RKO (cell line): ENCODE measurements at regions not wholly inside any gene's neighbourhood (a gene's known extent, or its start where the extent isn't known, plus 50 kb on each side); places are given as distances from the start of the nearest gene placed in this dataset.
"Not testable (repeated sequence)": the region's sequence is repeated elsewhere in the genome, so short reads cannot be mapped to it uniquely, and the experiment has no call there.

Experiments
- DNase-seq: peaks from one replicate; pipeline ENCODE4 v3.0.0-alpha.2; 2016; ENCODE audit warnings: low spot score

GRCh38 chr7:145462463-145462862 is 626.6 kb upstream of the TPK1 start:
- DNase-seq: no peak

GRCh38 chr7:145434811-145435210 is 599.0 kb upstream of the TPK1 start:
- DNase-seq: no peak

GRCh38 chr7:145431834-145432233 is 596.0 kb upstream of the TPK1 start:
- no peak for DNase-seq

- not testable (repeated sequence) for DNase-seq
Measured at GRCh38 chr7:145418481-145418880, 582.6 kb upstream of the TPK1 start.

GRCh38 chr7:145411066-145411465 is 575.2 kb upstream of the TPK1 start:
- no peak for DNase-seq

- DNase-seq: no peak
Measured at GRCh38 chr7:145398758-145399157, 562.9 kb upstream of the TPK1 start.

GRCh38 chr7:145394126-145394525 is 558.3 kb upstream of the TPK1 start:
- DNase-seq: no peak

- no peak for DNase-seq
Measured at GRCh38 chr7:145382762-145383161, 546.9 kb upstream of the TPK1 start.

- no peak for DNase-seq
Measured at GRCh38 chr7:145378197-145378596, 542.3 kb upstream of the TPK1 start.

- DNase-seq: no peak
Measured at GRCh38 chr7:145360511-145361100, 524.8 kb upstream of the TPK1 start.

- no peak for DNase-seq
Measured at GRCh38 chr7:145350334-145350733, 514.5 kb upstream of the TPK1 start.

GRCh38 chr7:145349452-145349851 is 513.6 kb upstream of the TPK1 start:
- DNase-seq: not testable (repeated sequence)

GRCh38 chr7:145347271-145347670 is 511.4 kb upstream of the TPK1 start:
- no peak for DNase-seq

GRCh38 chr7:145339319-145339718 is 503.5 kb upstream of the TPK1 start:
- no peak for DNase-seq

GRCh38 chr7:145331522-145331921 is 495.7 kb upstream of the TPK1 start:
- no peak for DNase-seq

- DNase-seq: no peak
Measured at GRCh38 chr7:145331076-145331475, 495.2 kb upstream of the TPK1 start.

GRCh38 chr7:145327646-145328045 is 491.8 kb upstream of the TPK1 start:
- DNase-seq: no peak

GRCh38 chr7:145324081-145324480 is 488.2 kb upstream of the TPK1 start:
- DNase-seq: no peak

- DNase-seq: no peak
Measured at GRCh38 chr7:145313551-145313950, 477.7 kb upstream of the TPK1 start.

GRCh38 chr7:145293754-145294153 is 457.9 kb upstream of the TPK1 start:
- no peak for DNase-seq

GRCh38 chr7:145293228-145293701 is 457.4 kb upstream of the TPK1 start:
- no peak for DNase-seq

GRCh38 chr7:145289384-145289783 is 453.5 kb upstream of the TPK1 start:
- DNase-seq: no peak

GRCh38 chr7:145276118-145276517 is 440.3 kb upstream of the TPK1 start:
- no peak for DNase-seq

GRCh38 chr7:145269418-145270161 is 433.7 kb upstream of the TPK1 start:
- no peak for DNase-seq
